ENCODE measurements at regions not wholly inside any gene's neighbourhood (a gene's known extent, or its start where the extent isn't known, plus 50 kb on each side); places are given as distances from the start of the nearest gene placed in this dataset.

GRCh38 chr15:31516440-31516839 lies 189.8 kb downstream of the KLF13 start:
- TF ChIP-seq CTCF (conservative IDR thresholded peaks at IDR 0.05 in 1 of 2, IDR thresholded peaks at IDR 0.05 in 1 of 2; ENCODE audit: low read depth in 1 of 2, low read length in 2 of 2) (no peak), EZH2 (IDR thresholded peaks at IDR 0.05; ENCODE audit: low read length, missing control alignments) (no peak)
